Stimulated activated naive B cell treated with anti-CD40 and anti-IgM and Interleukin-4, amounts not matched to agents 10 μg/mL and 1 μg/mL and 100 μg/mL, for 72 hours (primary cell): ENCODE measurements at regions not wholly inside any gene's neighbourhood (a gene's known extent, or its start where the extent isn't known, plus 50 kb on each side); places are given as distances from the start of the nearest gene placed in this dataset.
"Not testable (repeated sequence)": the region's sequence is repeated elsewhere in the genome, so short reads cannot be mapped to it uniquely, and the experiment has no call there.

Experiments
- ATAC-seq, 2 donors: fragments of 150-1000 bp; cut with Tn5 transposase; replicated peaks; 2 replicates each; pipeline ENCODE4 v1.10.0; 2021; ENCODE audit warnings: moderate library complexity in 1 of 2
- DNase-seq: peaks from one replicate; pipeline ENCODE4 v3.0.0; 2021
- H3K27ac Mint-ChIP-seq: one replicate; pipeline ENCODE4 v1.8.0; 2022; ENCODE audit warnings: mild to moderate bottlenecking, mixed read lengths
- H3K27me3 Mint-ChIP-seq, 2 donors: one replicate each; pipeline ENCODE4 v1.8.0; 2022; ENCODE audit warnings: mixed read lengths in 2 of 2
- H3K36me3 Mint-ChIP-seq, 2 donors: one replicate each; pipeline ENCODE4 v1.8.0; 2022; ENCODE audit warnings: mixed read lengths in 2 of 2, mild to moderate bottlenecking in 1 of 2
- H3K4me1 Mint-ChIP-seq, 2 donors: one replicate each; pipeline ENCODE4 v1.8.0; 2022; ENCODE audit warnings: mixed read lengths in 2 of 2, mild to moderate bottlenecking in 1 of 2
- H3K4me3 Mint-ChIP-seq, 2 donors: one replicate each; pipeline ENCODE4 v1.8.0; 2022; ENCODE audit warnings: mild to moderate bottlenecking in 2 of 2, mixed read lengths in 2 of 2, moderate library complexity in 1 of 2
- H3K9me3 Mint-ChIP-seq, 2 donors: one replicate each; pipeline ENCODE4 v1.8.0; 2022; ENCODE audit warnings: mixed read lengths in 2 of 2, mild to moderate bottlenecking in 1 of 2

- not testable (repeated sequence) for ATAC-seq, H3K27me3 Mint-ChIP-seq, H3K27ac Mint-ChIP-seq, H3K9me3 Mint-ChIP-seq, H3K4me3 Mint-ChIP-seq, H3K36me3 Mint-ChIP-seq, H3K4me1 Mint-ChIP-seq, DNase-seq
Observed at GRCh38 chr1:222977294-222977693, 162.5 kb downstream of the DISP1 start.

- peaks cover 3 to 9% of the 10 kb centered on the region in 2 donors for H3K36me3 Mint-ChIP-seq
- H3K4me3 Mint-ChIP-seq: no peak overlapping the region
- no peak overlapping the region for H3K27ac Mint-ChIP-seq
- no peaks in the 10 kb centered on the region for H3K9me3 Mint-ChIP-seq
- DNase-seq (no peak), ATAC-seq (no peak)
- H3K27me3 Mint-ChIP-seq: no peaks in the 10 kb centered on the region
- peaks cover 0 to 3% of the 10 kb centered on the region in 2 donors for H3K4me1 Mint-ChIP-seq
Observed at GRCh38 chr1:222979561-222979960, 163.5 kb downstream of the TLR5 start.

- DNase-seq (no peak), ATAC-seq (no peak)
- Mint-ChIP-seq H3K4me3 (no peak overlapping the region), H3K27me3 (no peaks in the 10 kb centered on the region), H3K27ac (no peak overlapping the region), H3K4me1 (peaks cover 0 to 3% of the 10 kb centered on the region in 2 donors), H3K36me3 (peaks cover 0 to 1% of the 10 kb centered on the region in 2 donors), H3K9me3 (no peaks in the 10 kb centered on the region)
Observed at GRCh38 chr1:222987674-222988076, 155.4 kb downstream of the TLR5 start.

GRCh38 chr1:222989443-222989842 lies 153.6 kb downstream of the TLR5 start:
- Mint-ChIP-seq H3K36me3 (peaks cover 0 to 1% of the 10 kb centered on the region in 2 donors), H3K4me1 (peaks cover 0 to 3% of the 10 kb centered on the region in 2 donors), H3K4me3 (no peak overlapping the region), H3K9me3 (no peaks in the 10 kb centered on the region), H3K27me3 (no peaks in the 10 kb centered on the region), H3K27ac (no peak overlapping the region)
- ATAC-seq (no peak), DNase-seq (no peak)

DNA sequence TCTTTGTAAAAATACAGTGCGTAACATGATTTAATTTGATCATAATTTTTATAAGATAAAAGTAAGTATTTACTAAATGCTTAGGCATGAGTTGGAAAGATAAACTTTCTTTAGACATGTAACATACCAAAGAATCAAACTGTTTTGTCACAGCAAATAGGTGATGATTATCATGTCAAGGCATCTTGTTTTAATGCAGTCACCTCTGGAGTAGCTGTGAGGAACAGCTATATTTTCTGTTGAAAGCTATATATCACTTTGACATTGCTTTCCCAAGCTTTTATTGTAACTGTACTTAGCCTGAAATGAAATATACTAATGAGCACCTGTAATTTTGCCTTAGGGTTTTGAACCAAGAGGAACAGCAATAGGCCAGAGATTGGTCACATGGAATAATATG lies 151.9 kb downstream of the TLR5 start:
- Mint-ChIP-seq H3K4me1 (peaks cover 0 to 3% of the 10 kb centered on the region in 2 donors), H3K27me3 (no peaks in the 10 kb centered on the region), H3K27ac (no peak overlapping the region), H3K36me3 (peaks cover 0 to 5% of the 10 kb centered on the region in 2 donors), H3K9me3 (no peaks in the 10 kb centered on the region), H3K4me3 (no peak overlapping the region)
- ATAC-seq (no peak), DNase-seq (no peak)

- DNase-seq (no peak), ATAC-seq (no peak)
- H3K9me3 Mint-ChIP-seq: no peaks in the 10 kb centered on the region
- H3K27ac Mint-ChIP-seq: no peak overlapping the region
- H3K4me3 Mint-ChIP-seq: no peak overlapping the region
- peaks cover 0 to 3% of the 10 kb centered on the region in 2 donors for H3K4me1 Mint-ChIP-seq
- no peaks in the 10 kb centered on the region for H3K27me3 Mint-ChIP-seq
- H3K36me3 Mint-ChIP-seq: peaks cover 0 to 5% of the 10 kb centered on the region in 2 donors
Observed at GRCh38 chr1:222991908-222992307, 151.1 kb downstream of the TLR5 start.

GRCh38 chr1:222994511-222995235 lies 148.4 kb downstream of the TLR5 start:
- Mint-ChIP-seq H3K4me1 (no peaks in the 10 kb centered on the region), H3K27me3 (no peaks in the 10 kb centered on the region), H3K36me3 (peaks cover 3 to 11% of the 10 kb centered on the region in 2 donors), H3K4me3 (no peak overlapping the region), H3K9me3 (no peaks in the 10 kb centered on the region), H3K27ac (no peak overlapping the region)
- ATAC-seq (no peak), DNase-seq (no peak)

GRCh38 chr1:222995236-222995580 lies 147.8 kb downstream of the TLR5 start:
- peaks cover 4 to 15% of the 10 kb centered on the region in 2 donors for H3K36me3 Mint-ChIP-seq
- DNase-seq: no peak
- no peaks in the 10 kb centered on the region for H3K27me3 Mint-ChIP-seq
- no peak for ATAC-seq
- no peak overlapping the region for H3K27ac Mint-ChIP-seq
- H3K4me3 Mint-ChIP-seq: no peak overlapping the region
- no peaks in the 10 kb centered on the region for H3K9me3 Mint-ChIP-seq
- H3K4me1 Mint-ChIP-seq: no peaks in the 10 kb centered on the region

DNA sequence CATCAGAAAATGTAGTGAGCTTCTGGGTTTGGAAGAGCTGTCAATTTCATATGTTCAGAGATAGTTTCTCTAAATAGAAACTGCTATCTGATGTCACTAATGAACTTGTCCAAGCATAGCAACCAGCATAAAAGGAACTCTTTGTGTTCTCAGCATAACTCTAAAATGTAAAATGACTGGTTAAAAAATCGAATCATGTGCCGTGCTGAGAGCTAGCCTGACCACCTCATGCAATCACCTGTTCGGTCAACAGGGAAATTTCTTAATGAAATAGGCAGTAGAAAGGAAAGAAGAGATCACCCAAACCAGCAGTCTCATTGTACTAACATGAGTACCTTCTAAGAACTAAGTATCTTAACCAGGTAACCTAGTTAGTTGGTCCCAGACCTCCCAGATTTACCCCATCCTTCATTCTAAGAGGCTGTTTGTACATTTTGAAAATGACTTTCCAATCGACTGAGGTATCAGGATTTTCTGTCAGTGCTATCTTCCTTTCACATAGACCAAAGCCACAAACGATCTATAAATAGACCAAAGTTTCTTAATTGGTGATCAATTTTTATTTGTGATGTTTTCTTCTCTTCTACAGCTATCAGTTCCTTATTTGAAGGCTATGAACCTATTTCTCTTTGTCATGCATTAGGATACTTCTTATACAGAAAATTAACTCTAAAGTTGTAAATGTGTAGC lies 147.3 kb downstream of the TLR5 start:
- H3K36me3 Mint-ChIP-seq: peaks cover 4 to 15% of the 10 kb centered on the region in 2 donors
- ATAC-seq: no peak
- H3K4me1 Mint-ChIP-seq: no peaks in the 10 kb centered on the region
- no peak overlapping the region for H3K4me3 Mint-ChIP-seq
- H3K27ac Mint-ChIP-seq: no peak overlapping the region
- H3K27me3 Mint-ChIP-seq: no peaks in the 10 kb centered on the region
- H3K9me3 Mint-ChIP-seq: no peaks in the 10 kb centered on the region
- DNase-seq: no peak

GRCh38 chr1:222996310-222996975 lies 146.6 kb downstream of the TLR5 start:
- ATAC-seq (no peak), DNase-seq (no peak)
- no peak overlapping the region for H3K27ac Mint-ChIP-seq
- no peaks in the 10 kb centered on the region for H3K9me3 Mint-ChIP-seq
- H3K4me3 Mint-ChIP-seq: no peak overlapping the region
- H3K36me3 Mint-ChIP-seq: peaks cover 4 to 15% of the 10 kb centered on the region in 2 donors
- no peaks in the 10 kb centered on the region for H3K27me3 Mint-ChIP-seq
- no peaks in the 10 kb centered on the region for H3K4me1 Mint-ChIP-seq

DNA sequence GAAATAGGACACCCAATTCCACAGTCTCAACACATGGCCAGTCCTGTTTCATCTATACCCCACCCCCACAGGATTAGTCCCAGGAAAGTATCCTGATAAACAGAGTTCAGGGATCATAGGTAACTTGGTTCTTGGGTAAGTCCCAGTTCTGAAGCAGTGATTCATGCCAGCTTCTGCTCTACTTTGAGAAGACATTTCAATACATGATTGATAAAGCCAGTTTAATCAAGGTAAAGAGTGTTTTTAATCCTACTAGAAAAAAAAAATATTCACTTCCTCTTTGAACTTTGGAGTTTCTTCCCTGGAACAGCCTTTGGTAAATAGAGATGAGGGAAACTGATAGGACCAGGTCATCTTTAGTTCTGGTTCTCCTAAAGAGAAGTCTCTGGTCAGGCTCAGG lies 142.4 kb downstream of the TLR5 start:
- no peaks in the 10 kb centered on the region for H3K4me1 Mint-ChIP-seq
- no peak for DNase-seq
- H3K27ac Mint-ChIP-seq: no peak overlapping the region
- no peaks in the 10 kb centered on the region for H3K9me3 Mint-ChIP-seq
- ATAC-seq: no peak
- no peaks in the 10 kb centered on the region for H3K27me3 Mint-ChIP-seq
- H3K4me3 Mint-ChIP-seq: no peak overlapping the region
- H3K36me3 Mint-ChIP-seq: peaks cover 22 to 40% of the 10 kb centered on the region in 2 donors

GRCh38 chr1:223001653-223002634 lies 141.1 kb downstream of the TLR5 start:
- H3K27me3 Mint-ChIP-seq: no peaks in the 10 kb centered on the region
- DNase-seq (no peak), ATAC-seq (no peak)
- H3K36me3 Mint-ChIP-seq: peaks cover 22 to 45% of the 10 kb centered on the region in 2 donors
- H3K9me3 Mint-ChIP-seq: no peaks in the 10 kb centered on the region
- no peak overlapping the region for H3K27ac Mint-ChIP-seq
- no peaks in the 10 kb centered on the region for H3K4me1 Mint-ChIP-seq
- H3K4me3 Mint-ChIP-seq: no peak overlapping the region

DNA sequence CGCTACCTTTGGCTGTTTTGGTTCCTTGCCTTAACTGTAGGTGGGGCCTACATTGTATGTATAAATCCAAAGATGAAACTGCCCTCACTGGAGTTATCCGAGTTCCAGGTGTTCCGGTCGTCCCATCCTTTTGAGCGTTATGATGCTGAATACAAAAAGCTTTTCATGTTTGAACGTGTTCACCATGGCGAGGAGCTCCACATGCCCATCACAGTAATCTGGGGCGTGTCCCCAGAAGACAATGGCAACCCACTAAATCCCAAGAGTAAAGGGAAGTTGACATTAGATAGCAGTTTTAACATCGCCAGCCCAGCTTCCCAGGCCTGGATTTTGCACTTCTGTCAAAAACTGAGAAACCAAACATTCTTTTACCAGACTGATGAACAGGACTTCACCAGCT lies 139.5 kb downstream of the TLR5 start:
- no peak overlapping the region for H3K27ac Mint-ChIP-seq
- DNase-seq: no peak
- H3K4me1 Mint-ChIP-seq: no peaks in the 10 kb centered on the region
- ATAC-seq: no peak
- no peak overlapping the region for H3K4me3 Mint-ChIP-seq
- peaks cover 22 to 50% of the 10 kb centered on the region in 2 donors for H3K36me3 Mint-ChIP-seq
- no peaks in the 10 kb centered on the region for H3K27me3 Mint-ChIP-seq
- H3K9me3 Mint-ChIP-seq: no peaks in the 10 kb centered on the region

- no peaks in the 10 kb centered on the region for H3K27me3 Mint-ChIP-seq
- no peak overlapping the region for H3K27ac Mint-ChIP-seq
- peaks cover 18 to 41% of the 10 kb centered on the region in 2 donors for H3K36me3 Mint-ChIP-seq
- no peaks in the 10 kb centered on the region for H3K9me3 Mint-ChIP-seq
- ATAC-seq: no peak
- DNase-seq: no peak
- no peak overlapping the region for H3K4me3 Mint-ChIP-seq
- H3K4me1 Mint-ChIP-seq: no peaks in the 10 kb centered on the region
Observed at GRCh38 chr1:223006371-223006770, 136.7 kb downstream of the TLR5 start.
